Activated CD4-positive, CD25-positive, alpha-beta regulatory T cell treated with anti-CD3 and anti-CD28 coated beads, Interleukin-2, amount 50 U/mL, for 24 hours (primary cell): ENCODE measurements at regions not wholly inside any gene's neighbourhood (a gene's known extent, or its start where the extent isn't known, plus 50 kb on each side); places are given as distances from the start of the nearest gene placed in this dataset.
A peak's percentile ranks its signal among the peaks of the same experiment; 100 is the strongest.

Experiments
- ATAC-seq, 2 donors: fragments of 150-1000 bp; cut with Tn5 transposase; one replicate each; pipeline ENCODE4 v1.10.0; 2021; ENCODE audit warnings: mild to moderate bottlenecking in 1 of 2, moderate library complexity in 1 of 2

DNA sequence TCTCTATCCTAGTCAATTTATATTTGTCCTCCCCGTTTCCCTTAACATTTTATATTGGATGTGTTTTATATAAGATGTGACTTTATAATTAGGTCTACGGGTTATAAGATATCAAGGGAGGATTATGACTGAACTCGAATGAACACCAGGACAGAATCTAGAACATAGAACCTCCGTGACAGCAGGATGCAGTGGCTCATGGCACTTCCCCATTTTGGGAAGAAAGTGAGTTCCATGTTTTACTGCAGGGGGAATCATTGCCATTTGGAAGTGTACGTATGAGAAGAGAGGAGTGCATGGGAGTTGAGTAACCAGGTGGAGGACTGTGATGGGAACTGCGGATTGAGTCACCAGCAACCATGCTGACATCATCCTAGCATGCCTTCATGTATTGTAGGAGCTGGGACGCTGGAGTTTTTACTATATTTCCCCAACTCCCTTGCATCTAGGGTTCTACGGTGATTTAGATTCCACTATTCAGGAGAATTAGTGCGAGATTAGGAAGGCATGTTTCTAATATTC is 56.1 kb upstream of the FOXC1 start:
- no peak for ATAC-seq

DNA sequence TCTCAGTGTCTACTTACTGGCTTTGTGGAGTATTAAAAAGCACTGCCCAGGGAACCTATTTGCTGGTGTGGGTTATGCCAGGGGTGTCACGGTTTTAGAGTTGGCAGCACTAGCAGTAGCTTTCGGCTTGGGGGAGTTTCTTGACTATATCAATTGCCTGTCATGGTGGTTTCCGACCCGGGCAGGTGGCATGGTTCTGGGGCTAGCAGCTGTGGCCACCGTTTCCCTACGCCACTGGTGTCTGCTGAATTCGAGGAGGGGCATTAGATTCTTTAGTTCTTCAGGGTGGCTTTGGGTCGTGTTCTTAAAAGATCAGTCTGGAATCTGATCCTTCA is 55.6 kb upstream of the FOXC1 start:
- peak in 1 of 2 donors; percentile 19 for ATAC-seq

DNA sequence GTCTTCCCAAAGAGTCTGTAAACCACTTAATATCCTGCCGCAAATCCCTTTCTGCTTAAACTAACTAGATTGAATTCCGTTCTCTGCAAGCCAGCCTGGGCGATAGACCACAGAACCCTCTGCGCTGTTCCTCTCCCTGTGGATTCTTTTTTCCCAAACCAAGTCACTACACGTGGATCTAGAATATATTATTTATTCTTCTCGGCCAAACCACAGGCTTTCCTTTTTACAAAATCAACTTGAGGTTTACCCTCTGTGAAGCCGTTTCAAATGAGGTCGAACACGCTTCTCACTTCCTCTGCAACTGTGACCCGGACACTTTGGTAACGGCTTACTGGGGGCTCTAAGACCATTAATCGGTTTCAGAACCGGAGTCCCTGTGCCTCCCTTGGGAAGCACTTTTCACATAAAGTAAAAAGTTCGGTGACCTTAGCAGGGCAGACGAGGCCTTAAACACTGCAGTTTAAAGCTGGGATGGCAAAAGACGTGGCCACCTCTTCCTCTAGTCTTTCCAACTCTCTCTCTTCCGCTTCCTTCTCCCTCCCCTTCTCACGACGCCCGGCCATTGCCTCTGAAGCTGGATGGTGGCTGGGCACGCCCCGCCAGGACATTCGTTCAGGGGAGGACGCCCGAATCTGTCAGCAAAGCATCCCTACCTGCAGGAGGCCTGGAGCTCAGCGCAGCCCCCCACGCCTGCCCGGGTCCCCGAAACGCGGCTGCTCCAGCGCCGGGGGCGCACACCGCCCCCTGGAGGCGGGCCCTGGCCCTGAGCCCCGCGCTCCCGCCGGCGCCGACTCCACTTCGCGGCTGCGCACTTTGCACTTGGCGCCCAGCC is 55.0 kb upstream of the FOXC1 start:
- ATAC-seq: peak; percentile 80 to 86

DNA sequence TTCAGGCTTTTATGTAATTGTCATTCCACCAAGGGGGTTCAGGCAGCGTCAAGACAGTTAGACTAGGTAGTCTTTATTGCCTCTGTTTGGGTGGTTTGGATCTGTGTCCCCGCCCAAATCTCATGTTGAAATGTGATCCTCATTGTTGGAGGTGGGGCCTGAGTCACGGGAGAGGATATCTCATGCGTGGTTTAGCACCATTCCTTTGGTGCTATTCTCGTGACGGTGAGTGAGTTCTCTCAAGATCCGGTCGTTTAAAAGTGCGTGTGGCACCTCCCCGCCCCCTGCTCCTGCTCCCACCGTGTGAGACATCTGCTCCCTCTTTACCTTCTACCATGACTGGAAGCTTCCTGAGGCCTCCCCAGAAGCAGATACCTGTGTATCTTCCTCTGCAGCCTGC is 51.3 kb upstream of the FOXC1 start:
- no peak for ATAC-seq
